ENCODE measurements at regions not wholly inside any gene's neighbourhood (a gene's known extent, or its start where the extent isn't known, plus 50 kb on each side); places are given as distances from the start of the nearest gene placed in this dataset.

GRCh38 chr9:126146254-126147145 is 180.1 kb upstream of the MVB12B start:
- peaks cover 80% of the 10 kb centered on the region for H3K27me3 ChIP-seq (ENCODE audit: insufficient read depth, low read length)
- H3K4me3 ChIP-seq (ENCODE audit: low read depth, low read length) = no peak overlapping the region
- H2AFZ ChIP-seq (ENCODE audit: low read length, unreplicated experiment) = no peak overlapping the region
- H3K79me2 ChIP-seq (ENCODE audit: control insufficient read depth, insufficient read depth, low read length, unreplicated experiment) = no peaks in the 10 kb centered on the region
- H3K27ac ChIP-seq (ENCODE audit: low read depth, low read length) = no peak overlapping the region
- no peaks in the 10 kb centered on the region for H3K36me3 ChIP-seq (ENCODE audit: insufficient read depth, low read length)
- no peaks in the 10 kb centered on the region for H3K4me1 ChIP-seq (ENCODE audit: control insufficient read depth, insufficient read depth, low read length, unreplicated experiment)

DNA sequence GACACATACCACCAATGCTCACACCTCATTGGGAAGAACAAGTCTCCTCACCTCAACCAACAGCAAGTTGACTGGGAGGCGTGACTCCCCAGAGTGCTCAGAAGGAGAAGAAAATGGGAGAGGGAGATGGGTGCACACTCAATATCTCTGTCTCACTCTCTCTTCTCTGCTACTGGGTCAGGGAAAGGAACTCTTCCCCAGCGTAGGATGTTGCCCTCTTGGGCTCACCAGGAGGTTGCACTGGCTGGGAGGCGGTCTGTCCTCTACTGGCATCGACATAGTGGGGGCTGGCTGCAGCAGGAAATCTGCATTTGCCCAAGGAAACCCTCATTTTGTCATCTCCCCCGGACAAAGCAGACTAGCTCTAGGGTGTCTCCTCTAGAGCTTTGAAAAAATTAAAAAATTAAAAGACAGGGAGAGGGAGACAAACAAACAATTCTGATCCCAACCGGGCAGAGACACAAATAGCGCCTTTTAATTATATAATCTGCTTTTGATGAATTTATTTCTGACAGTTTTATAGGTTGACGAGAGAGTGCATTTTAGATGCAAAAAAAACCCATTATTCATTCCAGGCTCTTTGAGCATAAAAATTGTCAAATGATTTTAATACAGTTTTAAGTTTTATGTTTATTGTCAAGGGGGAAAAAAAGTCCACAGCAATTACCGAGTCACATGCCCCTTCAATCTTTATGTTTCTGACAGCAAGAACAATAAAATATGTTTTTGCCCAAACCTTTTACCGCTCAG is 179.3 kb upstream of the MVB12B start:
- Histone ChIP-seq H3K4me1 (ENCODE audit: control insufficient read depth, insufficient read depth, low read length, unreplicated experiment) (no peaks in the 10 kb centered on the region), H2AFZ (ENCODE audit: low read length, unreplicated experiment) (no peak overlapping the region), H3K79me2 (ENCODE audit: control insufficient read depth, insufficient read depth, low read length, unreplicated experiment) (no peaks in the 10 kb centered on the region), H3K4me3 (ENCODE audit: low read depth, low read length) (no peak overlapping the region), H3K27ac (ENCODE audit: low read depth, low read length) (no peak overlapping the region), H3K36me3 (ENCODE audit: insufficient read depth, low read length) (no peaks in the 10 kb centered on the region), H3K27me3 (ENCODE audit: insufficient read depth, low read length) (peaks cover 78% of the 10 kb centered on the region)

- Histone ChIP-seq H3K27me3 (ENCODE audit: insufficient read depth, low read length) (peaks cover 78% of the 10 kb centered on the region), H3K27ac (ENCODE audit: low read depth, low read length) (no peak overlapping the region)
Measured at GRCh38 chr9:126147936-126148870, 178.4 kb upstream of the MVB12B start.

GRCh38 chr9:126148994-126149393 is 177.6 kb upstream of the MVB12B start:
- H3K36me3 ChIP-seq (ENCODE audit: insufficient read depth, low read length) = no peaks in the 10 kb centered on the region
- H2AFZ ChIP-seq (ENCODE audit: low read length, unreplicated experiment) = no peak overlapping the region
- H3K27me3 ChIP-seq (ENCODE audit: insufficient read depth, low read length) = peaks cover 82% of the 10 kb centered on the region
- H3K4me3 ChIP-seq (ENCODE audit: low read depth, low read length) = no peak overlapping the region
- H3K4me1 ChIP-seq (ENCODE audit: control insufficient read depth, insufficient read depth, low read length, unreplicated experiment) = no peaks in the 10 kb centered on the region
- no peak overlapping the region for H3K27ac ChIP-seq (ENCODE audit: low read depth, low read length)
- H3K79me2 ChIP-seq (ENCODE audit: control insufficient read depth, insufficient read depth, low read length, unreplicated experiment) = no peaks in the 10 kb centered on the region

More at GRCh38 chr9:126147936-126148870, 178.4 kb upstream of the MVB12B start:
- no peak overlapping the region for H3K4me3 ChIP-seq (ENCODE audit: low read depth, low read length)
- no peaks in the 10 kb centered on the region for H3K4me1 ChIP-seq (ENCODE audit: control insufficient read depth, insufficient read depth, low read length, unreplicated experiment)
- H3K36me3 ChIP-seq (ENCODE audit: insufficient read depth, low read length) = no peaks in the 10 kb centered on the region
- no peaks in the 10 kb centered on the region for H3K79me2 ChIP-seq (ENCODE audit: control insufficient read depth, insufficient read depth, low read length, unreplicated experiment)
- no peak overlapping the region for H2AFZ ChIP-seq (ENCODE audit: low read length, unreplicated experiment)

- Histone ChIP-seq H3K4me3 (ENCODE audit: low read depth, low read length) (no peak overlapping the region), H3K79me2 (ENCODE audit: control insufficient read depth, insufficient read depth, low read length, unreplicated experiment) (no peaks in the 10 kb centered on the region), H3K4me1 (ENCODE audit: control insufficient read depth, insufficient read depth, low read length, unreplicated experiment) (no peaks in the 10 kb centered on the region), H3K36me3 (ENCODE audit: insufficient read depth, low read length) (no peaks in the 10 kb centered on the region), H3K27me3 (ENCODE audit: insufficient read depth, low read length) (peaks cover 82% of the 10 kb centered on the region), H3K27ac (ENCODE audit: low read depth, low read length) (no peak overlapping the region), H2AFZ (ENCODE audit: low read length, unreplicated experiment) (no peak overlapping the region)
Measured at GRCh38 chr9:126149661-126150060, 177.0 kb upstream of the MVB12B start.

DNA sequence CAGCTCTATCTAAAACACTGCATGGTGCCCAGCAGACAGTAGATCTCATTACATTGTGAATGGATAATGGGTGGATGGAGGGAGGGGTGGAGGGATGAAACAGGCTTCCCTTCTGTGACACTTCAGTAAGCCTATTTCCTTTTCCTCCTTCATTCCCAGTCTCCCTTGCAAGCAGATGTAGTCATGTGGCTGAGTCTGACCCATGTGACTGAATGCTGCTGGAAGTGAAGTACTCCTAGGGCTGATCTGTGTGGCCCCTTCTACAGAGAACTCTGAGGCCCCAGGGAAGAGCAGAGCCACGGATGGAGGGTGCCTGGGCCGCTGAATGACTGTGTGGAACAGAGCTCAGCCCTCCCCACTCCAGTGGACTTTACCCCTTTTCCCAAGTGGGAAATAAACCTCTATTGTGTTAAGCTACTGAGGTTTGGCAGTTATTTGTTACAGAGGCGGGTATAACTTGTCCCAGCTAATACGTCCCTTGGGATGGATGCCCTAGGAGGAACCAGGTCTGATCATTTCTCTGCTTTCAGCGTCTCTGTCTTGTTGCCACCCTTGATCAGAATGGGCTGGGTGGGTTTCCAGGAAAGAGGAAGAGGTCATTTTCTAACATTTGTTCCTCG is 176.1 kb upstream of the MVB12B start:
- H3K27ac ChIP-seq (ENCODE audit: low read depth, low read length) = no peak overlapping the region
- H3K4me3 ChIP-seq (ENCODE audit: low read depth, low read length) = no peak overlapping the region
- no peaks in the 10 kb centered on the region for H3K79me2 ChIP-seq (ENCODE audit: control insufficient read depth, insufficient read depth, low read length, unreplicated experiment)
- peaks cover 75% of the 10 kb centered on the region for H3K27me3 ChIP-seq (ENCODE audit: insufficient read depth, low read length)
- no peaks in the 10 kb centered on the region for H3K36me3 ChIP-seq (ENCODE audit: insufficient read depth, low read length)
- H2AFZ ChIP-seq (ENCODE audit: low read length, unreplicated experiment) = no peak overlapping the region
- no peaks in the 10 kb centered on the region for H3K4me1 ChIP-seq (ENCODE audit: control insufficient read depth, insufficient read depth, low read length, unreplicated experiment)

DNA sequence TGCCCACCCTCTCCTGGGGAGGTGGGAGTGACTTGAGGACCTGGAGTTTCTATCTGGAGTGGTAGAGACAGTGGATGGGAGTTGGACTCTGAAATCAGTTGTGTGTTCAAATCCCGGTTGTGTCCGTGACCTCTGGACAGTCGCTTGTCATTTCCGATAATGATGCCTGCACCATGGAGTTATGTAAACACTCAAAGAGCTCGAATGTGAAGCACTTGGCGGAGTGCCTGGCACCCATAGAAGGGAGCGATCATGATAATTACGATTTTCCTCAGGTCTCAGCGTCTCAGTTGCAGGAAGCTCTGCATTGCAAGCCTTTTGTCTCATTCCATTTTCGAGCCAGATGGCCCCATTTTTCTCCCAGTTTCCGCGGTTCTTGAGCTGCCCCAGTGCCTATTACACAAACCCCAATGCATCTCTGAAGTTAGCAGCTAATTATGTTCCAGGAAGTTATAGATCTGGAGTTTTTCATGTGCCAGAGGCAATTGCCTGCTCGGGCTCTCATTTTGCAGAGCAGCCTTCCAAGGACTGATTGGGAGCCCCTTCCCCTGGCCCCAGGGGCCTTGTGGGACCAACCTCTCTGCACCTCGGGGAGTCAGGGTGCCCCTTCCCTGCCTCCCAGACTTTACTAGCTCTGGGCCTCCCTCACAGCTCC is 175.5 kb upstream of the MVB12B start:
- no peak overlapping the region for H3K27ac ChIP-seq (ENCODE audit: low read depth, low read length)
- no peaks in the 10 kb centered on the region for H3K79me2 ChIP-seq (ENCODE audit: control insufficient read depth, insufficient read depth, low read length, unreplicated experiment)
- no peak overlapping the region for H3K4me3 ChIP-seq (ENCODE audit: low read depth, low read length)
- H3K4me1 ChIP-seq (ENCODE audit: control insufficient read depth, insufficient read depth, low read length, unreplicated experiment) = no peaks in the 10 kb centered on the region
- H3K27me3 ChIP-seq (ENCODE audit: insufficient read depth, low read length) = peaks cover 76% of the 10 kb centered on the region
- no peaks in the 10 kb centered on the region for H3K36me3 ChIP-seq (ENCODE audit: insufficient read depth, low read length)
- H2AFZ ChIP-seq (ENCODE audit: low read length, unreplicated experiment) = no peak overlapping the region

DNA sequence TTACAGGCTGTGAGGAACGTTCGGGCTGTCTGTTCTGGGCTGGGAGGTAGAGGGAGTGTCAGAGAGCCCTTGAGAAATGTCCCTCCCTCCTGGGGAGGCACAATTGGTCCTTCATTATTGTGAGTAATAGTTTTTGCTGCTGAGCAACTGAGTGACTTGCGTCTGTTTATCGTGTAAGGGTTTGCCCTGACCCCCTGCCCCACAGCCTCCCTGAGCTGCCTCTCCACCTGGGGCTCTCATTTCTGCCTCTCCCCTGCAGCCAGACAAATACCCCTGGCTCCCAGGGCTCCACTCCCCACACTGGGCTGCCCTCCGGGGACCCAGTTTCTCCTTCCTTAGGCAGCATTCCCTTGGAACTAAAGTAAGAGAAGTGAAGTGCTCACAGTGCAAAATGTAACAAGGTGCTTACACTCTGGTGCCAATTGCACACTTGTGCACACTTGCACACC is 174.9 kb upstream of the MVB12B start:
- peaks cover 76% of the 10 kb centered on the region for H3K27me3 ChIP-seq (ENCODE audit: insufficient read depth, low read length)
- no peak overlapping the region for H3K4me3 ChIP-seq (ENCODE audit: low read depth, low read length)
- H3K79me2 ChIP-seq (ENCODE audit: control insufficient read depth, insufficient read depth, low read length, unreplicated experiment) = no peaks in the 10 kb centered on the region
- H3K36me3 ChIP-seq (ENCODE audit: insufficient read depth, low read length) = no peaks in the 10 kb centered on the region
- H3K27ac ChIP-seq (ENCODE audit: low read depth, low read length) = no peak overlapping the region
- no peak overlapping the region for H2AFZ ChIP-seq (ENCODE audit: low read length, unreplicated experiment)
- no peaks in the 10 kb centered on the region for H3K4me1 ChIP-seq (ENCODE audit: control insufficient read depth, insufficient read depth, low read length, unreplicated experiment)

GRCh38 chr9:126152622-126153362 is 173.8 kb upstream of the MVB12B start:
- Histone ChIP-seq H3K4me1 (ENCODE audit: control insufficient read depth, insufficient read depth, low read length, unreplicated experiment) (no peaks in the 10 kb centered on the region), H3K79me2 (ENCODE audit: control insufficient read depth, insufficient read depth, low read length, unreplicated experiment) (no peaks in the 10 kb centered on the region), H3K36me3 (ENCODE audit: insufficient read depth, low read length) (no peaks in the 10 kb centered on the region), H3K4me3 (ENCODE audit: low read depth, low read length) (no peak overlapping the region), H3K27ac (ENCODE audit: low read depth, low read length) (no peak overlapping the region), H3K27me3 (ENCODE audit: insufficient read depth, low read length) (peaks cover 76% of the 10 kb centered on the region), H2AFZ (ENCODE audit: low read length, unreplicated experiment) (no peak overlapping the region)

All from ACC112 (cell line).